ENCODE measurements at regions not wholly inside any gene's neighbourhood (a gene's known extent, or its start where the extent isn't known, plus 50 kb on each side); places are given as distances from the start of the nearest gene placed in this dataset.

DNA sequence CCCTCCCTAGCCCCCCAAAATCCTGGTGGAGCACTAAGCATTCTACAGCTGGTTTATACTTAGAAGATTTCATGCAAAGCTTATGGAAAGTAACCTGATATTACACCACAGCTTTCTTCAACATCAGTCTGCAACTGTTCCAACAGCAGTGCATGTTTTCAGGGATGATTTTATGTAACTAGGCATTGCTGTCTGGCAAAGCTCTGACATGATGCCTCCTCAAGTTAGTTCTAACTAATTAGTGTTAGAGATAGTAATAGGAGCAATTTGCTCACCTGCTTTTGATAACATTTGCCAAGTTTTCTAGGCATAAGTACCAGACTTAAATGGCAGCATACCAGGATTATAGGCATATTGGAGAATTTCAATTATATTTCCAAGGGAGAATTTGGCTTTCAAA lies 330.3 kb upstream of the SGO1 start:
- no peaks in the 10 kb centered on the region for H3K36me3 ChIP-seq (replicated peaks in 1 of 2; ENCODE audit: control insufficient read depth in 1 of 2, insufficient read depth in 2 of 2, low read length in 2 of 2)
- H3K4me3 ChIP-seq (replicated peaks in 1 of 3; ENCODE audit: low read depth in 2 of 3, low read length in 3 of 3) = no peak overlapping the region
- no peak overlapping the region for H3K27ac ChIP-seq (ENCODE audit: low read depth in 1 of 2, low read length in 2 of 2)
- H3K9me3 ChIP-seq (replicated peaks in 1 of 2; ENCODE audit: control insufficient read depth in 1 of 2, insufficient read depth in 1 of 2, low read length in 2 of 2) = no peaks in the 10 kb centered on the region
- no peak overlapping the region for H2AFZ ChIP-seq (ENCODE audit: insufficient read depth, low read depth, low read length, poor library complexity, severe bottlenecking)
- peaks cover 0 to 2% (median 0%) of the 10 kb centered on the region in 7 donors for H3K9me3 Mint-ChIP-seq
- no peaks in the 10 kb centered on the region for H3K4me1 ChIP-seq (ENCODE audit: control insufficient read depth in 1 of 2, insufficient read depth in 2 of 2, low read length in 2 of 2)
- H3K27me3 Mint-ChIP-seq (ENCODE audit: low read depth in 3 of 3) = peaks cover 0 to 1% (median 0%) of the 10 kb centered on the region in 3 donors
- H3K4me3 Mint-ChIP-seq = no peak overlapping the region
- H3K36me3 Mint-ChIP-seq = no peaks in the 10 kb centered on the region
- H3K27me3 ChIP-seq (ENCODE audit: control insufficient read depth in 2 of 2, insufficient read depth in 2 of 2, low read length in 2 of 2) = no peaks in the 10 kb centered on the region
- no peaks in the 10 kb centered on the region for H3K79me2 ChIP-seq (ENCODE audit: insufficient read depth, low read length)
- no peak overlapping the region for H3K4me2 ChIP-seq (replicated peaks; ENCODE audit: extremely low read depth, low read length, poor library complexity, severe bottlenecking)
- H4K20me1 ChIP-seq (ENCODE audit: insufficient read depth, low read length) = no peaks in the 10 kb centered on the region
- no peaks in the 10 kb centered on the region for H3K4me1 Mint-ChIP-seq
- intact Hi-C loops (cut with micrococcal nuclease) = no loop called here
- no peak overlapping the region for H3K27ac Mint-ChIP-seq
- no peak for DNase-seq
- H3K9ac ChIP-seq (ENCODE audit: insufficient read depth, low read length, poor library complexity, severe bottlenecking) = no peak overlapping the region
- TF ChIP-seq CTCF (IDR thresholded peaks at IDR 0.05) = no peak

DNA sequence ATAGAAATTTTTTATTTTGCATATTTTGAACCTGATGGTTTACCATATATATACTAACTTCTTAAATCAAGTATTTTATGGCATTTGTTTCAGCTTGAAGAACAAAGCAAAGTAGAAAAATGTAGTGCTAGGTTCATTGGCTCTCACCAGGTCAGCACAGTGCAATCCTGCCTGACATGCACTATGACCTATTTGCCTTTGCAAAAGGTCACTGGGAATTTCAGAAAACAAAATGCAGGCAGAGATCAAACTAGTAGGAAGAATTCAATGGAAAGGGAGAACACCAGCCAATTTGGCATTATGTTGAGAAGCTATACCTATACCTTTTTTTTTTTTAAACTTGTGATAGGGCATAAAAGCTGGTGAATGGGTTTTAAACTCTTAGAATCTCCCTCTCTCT lies 329.8 kb upstream of the SGO1 start:
- Histone ChIP-seq H3K4me3 (replicated peaks in 1 of 3; ENCODE audit: low read depth in 2 of 3, low read length in 3 of 3) (no peak overlapping the region), H4K20me1 (ENCODE audit: insufficient read depth, low read length) (no peaks in the 10 kb centered on the region), H3K4me2 (replicated peaks; ENCODE audit: extremely low read depth, low read length, poor library complexity, severe bottlenecking) (no peak overlapping the region), H3K36me3 (replicated peaks in 1 of 2; ENCODE audit: control insufficient read depth in 1 of 2, insufficient read depth in 2 of 2, low read length in 2 of 2) (no peaks in the 10 kb centered on the region), H3K27me3 (ENCODE audit: control insufficient read depth in 2 of 2, insufficient read depth in 2 of 2, low read length in 2 of 2) (no peaks in the 10 kb centered on the region), H3K9me3 (replicated peaks in 1 of 2; ENCODE audit: control insufficient read depth in 1 of 2, insufficient read depth in 1 of 2, low read length in 2 of 2) (no peaks in the 10 kb centered on the region), H3K4me1 (ENCODE audit: control insufficient read depth in 1 of 2, insufficient read depth in 2 of 2, low read length in 2 of 2) (no peaks in the 10 kb centered on the region), H3K27ac (ENCODE audit: low read depth in 1 of 2, low read length in 2 of 2) (no peak overlapping the region), H2AFZ (ENCODE audit: insufficient read depth, low read depth, low read length, poor library complexity, severe bottlenecking) (no peak overlapping the region), H3K79me2 (ENCODE audit: insufficient read depth, low read length) (no peaks in the 10 kb centered on the region), H3K9ac (ENCODE audit: insufficient read depth, low read length, poor library complexity, severe bottlenecking) (no peak overlapping the region)
- Mint-ChIP-seq H3K9me3 (peaks cover 0 to 2% (median 0%) of the 10 kb centered on the region in 7 donors), H3K36me3 (no peaks in the 10 kb centered on the region), H3K27ac (no peak overlapping the region), H3K27me3 (ENCODE audit: low read depth in 3 of 3) (peaks cover 0 to 2% (median 1%) of the 10 kb centered on the region in 3 donors), H3K4me3 (no peak overlapping the region), H3K4me1 (no peaks in the 10 kb centered on the region)
- no peak for DNase-seq
- no peak for TF ChIP-seq CTCF (IDR thresholded peaks at IDR 0.05)
- intact Hi-C loops (cut with micrococcal nuclease) = no loop called here

All from CD14-positive monocyte (primary cell).